ENCODE measurements at regions not wholly inside any gene's neighbourhood (a gene's known extent, or its start where the extent isn't known, plus 50 kb on each side); places are given as distances from the start of the nearest gene placed in this dataset.
A peak's percentile ranks its signal among the peaks of the same experiment; 100 is the strongest.
"Not testable (repeated sequence)": the region's sequence is repeated elsewhere in the genome, so short reads cannot be mapped to it uniquely, and the experiment has no call there.

DNA sequence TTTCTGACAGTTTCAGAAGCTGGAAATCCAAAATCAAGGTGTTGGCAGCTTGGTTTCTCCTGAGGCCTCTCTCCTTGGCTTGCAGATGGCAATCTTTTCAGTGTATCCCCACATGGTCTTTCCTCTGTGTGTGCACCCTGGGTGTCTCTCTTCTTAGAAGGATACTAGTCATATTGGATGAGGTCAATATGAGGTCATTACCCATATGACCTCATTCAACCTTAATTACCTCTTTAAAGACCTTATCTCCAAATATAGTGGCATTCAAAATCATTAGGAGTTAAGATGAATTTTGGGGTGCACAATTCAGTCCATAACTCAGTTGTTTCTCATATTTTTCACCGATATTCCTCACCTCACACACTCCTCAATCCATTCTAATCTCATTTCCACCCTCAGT lies 92.4 kb upstream of the TGM3 start:
- DNase-seq, result no peak

DNA sequence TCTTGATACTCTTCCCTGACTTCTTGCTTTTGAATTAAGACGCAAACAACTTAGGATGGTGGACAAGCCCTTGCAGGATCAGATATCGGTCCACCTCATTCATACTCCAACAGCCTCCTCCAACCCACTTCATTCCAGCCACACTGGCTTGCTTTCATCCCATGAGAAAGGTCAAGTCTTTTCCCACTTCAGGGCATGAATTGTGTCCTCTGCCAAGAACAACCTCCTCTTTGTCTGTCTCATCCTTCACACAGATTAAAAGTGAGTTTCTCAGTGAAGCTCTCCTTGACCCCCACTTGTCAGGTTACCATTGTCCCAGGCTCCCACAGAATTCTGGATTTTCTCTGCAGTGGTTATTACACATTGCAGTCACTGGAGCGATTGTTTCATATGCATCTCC lies 91.8 kb upstream of the TGM3 start:
- no peak for DNase-seq

DNA sequence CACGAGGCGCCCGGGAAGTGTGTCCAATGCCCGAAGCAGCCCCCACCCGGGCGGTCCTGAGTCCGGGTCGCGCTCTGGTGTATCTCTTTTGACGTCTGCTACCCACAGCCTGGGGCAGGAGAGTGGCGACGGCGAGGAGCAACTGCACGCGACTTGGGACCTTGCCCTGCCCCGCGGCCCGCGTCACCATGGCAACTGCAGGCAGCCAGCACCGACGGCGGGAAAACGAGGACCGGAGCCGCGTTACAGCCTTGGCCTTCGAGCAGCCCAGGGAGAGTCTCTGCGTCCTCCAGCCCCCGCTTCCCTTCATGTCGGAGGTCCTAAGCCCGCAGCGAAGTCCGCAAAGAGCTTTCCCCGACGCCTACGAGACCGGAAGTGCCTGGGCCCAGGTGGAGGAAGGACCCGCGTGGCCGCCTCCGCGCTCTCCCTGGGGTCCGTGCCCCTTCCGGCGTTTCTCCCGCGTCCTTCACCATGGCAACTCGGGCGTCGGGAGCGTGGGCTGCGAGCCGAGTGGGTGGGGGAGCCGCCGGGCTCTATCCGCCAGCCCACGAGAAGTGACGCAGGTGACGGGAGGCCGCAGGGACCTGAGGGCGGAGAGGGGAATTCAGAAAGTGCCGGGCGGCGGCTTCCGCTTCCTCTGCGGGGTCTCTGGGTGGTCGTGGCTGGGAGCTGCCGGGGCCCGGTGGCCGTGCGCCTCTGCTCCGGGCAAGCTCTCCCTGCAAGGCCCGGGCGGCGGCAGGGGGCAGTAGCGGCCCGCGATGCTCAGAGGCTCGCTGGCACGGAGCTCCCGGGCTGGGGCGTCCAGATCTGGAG lies 88.6 kb upstream of the TGM3 start:
- peak; percentile 44 for DNase-seq

DNA sequence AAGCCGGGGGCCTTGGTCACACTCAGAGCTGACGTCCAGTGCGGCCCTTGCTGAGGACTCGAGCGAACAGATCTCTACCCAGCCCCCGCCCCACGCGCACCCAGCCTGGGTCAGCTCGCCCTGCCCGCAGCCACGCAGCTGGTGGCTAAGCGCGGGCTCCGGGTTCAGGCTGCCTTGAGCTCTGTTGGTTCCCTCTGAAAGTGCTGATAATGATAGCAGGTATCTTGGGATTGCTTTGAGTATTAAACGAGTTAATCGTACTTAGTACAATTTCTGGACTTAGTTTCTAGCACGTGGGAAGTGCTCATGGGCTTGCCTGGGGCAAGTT lies 88.1 kb upstream of the TGM3 start:
- no peak for DNase-seq

DNA sequence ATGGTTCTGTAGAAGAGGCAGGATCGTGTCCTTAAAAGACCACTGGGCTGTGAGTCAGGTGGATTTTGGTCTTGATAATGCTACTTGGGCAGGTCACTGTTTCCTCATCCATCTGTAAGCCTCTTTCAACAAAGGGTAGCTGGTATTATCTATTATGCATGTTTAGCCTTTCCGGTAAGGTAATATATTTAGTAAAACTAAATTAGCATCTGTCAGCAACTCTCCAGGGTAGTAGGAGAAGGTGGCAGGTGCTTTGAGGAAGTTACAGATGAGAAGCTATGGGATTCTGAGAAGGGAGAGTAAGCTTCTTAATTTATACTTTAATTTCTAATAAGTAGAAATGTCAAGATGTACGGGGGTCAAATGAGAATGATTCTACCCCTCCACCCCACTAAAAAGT lies 86.9 kb upstream of the TGM3 start:
- no peak for DNase-seq

DNA sequence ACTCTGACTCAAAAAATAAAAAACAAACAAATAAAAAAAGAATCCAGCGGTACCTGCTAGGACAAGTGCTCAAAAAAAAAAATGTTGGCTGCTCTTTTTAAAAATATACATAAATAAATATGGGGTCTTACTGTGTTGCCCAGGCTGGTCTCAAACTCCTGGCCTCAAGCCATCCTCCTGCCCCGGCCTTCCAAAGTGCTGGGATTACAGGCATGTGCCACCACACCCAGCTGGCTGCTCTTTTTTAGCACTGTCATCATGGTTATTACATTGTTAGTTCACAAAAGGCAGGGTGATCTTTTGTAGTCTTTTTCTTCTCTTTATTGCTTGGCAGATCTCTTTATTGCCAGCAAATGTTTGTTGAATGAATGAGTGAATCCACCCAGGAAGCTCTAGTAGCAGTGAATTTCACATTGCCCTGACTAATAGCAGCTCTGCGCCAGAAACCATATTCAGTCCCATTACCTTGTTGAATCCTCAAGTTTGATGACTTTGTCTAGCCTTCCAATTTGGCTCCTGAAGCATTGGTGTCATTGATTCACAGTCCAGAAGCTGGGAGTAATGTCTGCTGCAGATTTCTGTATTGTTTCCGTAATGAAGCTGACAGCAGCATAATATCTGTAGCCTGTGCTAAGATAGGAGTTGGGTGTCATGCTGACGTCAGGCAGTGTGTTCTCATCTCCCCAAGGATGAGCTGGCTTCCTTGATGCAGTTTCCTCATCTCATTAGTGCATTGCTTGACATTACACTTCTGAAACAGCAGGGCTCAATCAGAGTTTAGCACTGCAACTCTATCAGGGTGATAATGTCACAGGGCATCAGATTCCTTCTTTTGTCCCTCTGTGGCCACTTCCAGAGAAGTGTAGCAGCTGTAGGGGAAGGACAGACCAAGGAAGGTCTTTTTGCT lies 84.9 kb upstream of the TGM3 start:
- DNase-seq, result no peak

DNA sequence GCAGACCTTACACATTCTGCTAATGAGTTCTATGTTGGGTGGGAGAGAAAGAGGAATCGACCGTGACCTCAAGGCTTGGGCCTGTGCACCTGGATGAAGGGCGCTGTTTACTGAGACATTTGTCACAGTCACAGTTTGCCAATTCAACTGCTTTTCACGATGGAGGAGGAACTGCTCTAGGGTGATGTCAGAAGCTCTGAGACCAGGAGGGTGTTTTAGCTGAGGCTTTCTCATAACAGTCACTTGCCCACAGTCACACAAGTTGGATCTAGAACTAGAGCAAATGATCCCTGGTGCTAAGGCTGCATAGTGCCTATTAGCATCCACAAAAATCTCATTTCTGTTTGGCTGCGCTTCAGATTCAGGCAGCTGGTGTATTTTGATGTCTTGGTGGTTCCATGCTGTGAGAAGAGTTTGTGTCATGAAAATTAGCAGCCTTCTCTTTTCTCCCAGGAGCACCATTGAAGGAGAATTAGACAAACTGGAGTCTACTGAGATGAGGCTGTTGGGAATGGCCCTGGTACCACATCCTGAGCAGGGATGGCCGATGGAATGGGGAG lies 83.3 kb upstream of the TGM3 start:
- DNase-seq, result no peak

DNA sequence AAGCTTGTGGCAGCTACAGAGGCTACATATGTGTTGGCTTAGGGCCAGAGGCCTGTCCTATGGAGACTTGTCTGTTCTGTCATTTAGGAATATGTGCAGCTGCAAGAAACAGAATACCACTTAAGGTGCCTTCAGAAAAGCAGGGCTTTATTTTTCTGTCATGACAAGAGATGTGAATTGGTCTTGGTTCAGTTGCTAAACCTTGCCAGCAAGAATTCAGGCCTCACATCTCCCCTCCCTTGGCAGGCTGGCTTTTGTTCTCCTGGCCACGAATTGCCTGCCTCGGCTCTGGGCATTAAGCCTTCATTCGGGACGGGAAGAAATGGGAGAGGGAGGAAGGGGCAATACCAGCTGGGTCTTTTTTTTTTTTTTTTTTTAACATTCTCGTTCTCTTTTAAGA lies 82.4 kb upstream of the TGM3 start:
- DNase-seq, result no peak

DNA sequence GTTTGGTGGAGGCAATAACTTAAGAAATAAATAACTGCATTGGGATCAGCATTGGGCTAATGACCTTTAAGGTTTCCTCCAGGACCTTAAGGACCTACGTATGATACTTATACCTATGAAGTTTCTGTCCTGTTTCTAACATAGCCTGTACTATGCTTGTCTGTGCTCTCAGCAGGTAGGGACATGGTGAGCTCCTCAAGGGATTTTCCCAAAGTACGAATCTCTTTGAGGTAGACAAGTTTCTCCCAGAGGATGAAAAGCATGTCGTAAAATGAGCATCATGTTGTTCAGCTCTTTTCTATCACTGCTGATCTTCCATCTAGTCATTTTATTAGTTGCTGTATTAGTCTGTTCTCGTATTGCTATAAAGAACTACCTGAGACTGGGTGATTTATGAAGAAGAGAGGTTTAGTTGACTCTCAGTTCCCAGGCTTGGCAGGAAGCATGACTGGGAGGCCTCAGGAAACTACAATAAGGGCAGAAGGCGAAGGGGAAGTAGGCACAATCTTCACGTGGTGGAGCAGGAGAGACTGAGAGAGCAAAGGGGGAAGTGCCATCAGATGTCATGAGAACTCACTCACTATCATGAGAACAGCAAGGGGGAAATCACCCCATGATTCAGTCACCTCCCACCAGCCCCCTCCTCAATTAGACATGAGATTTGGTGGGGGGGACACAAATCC lies 77.8 kb upstream of the TGM3 start:
- peak; percentile 5 for DNase-seq

DNA sequence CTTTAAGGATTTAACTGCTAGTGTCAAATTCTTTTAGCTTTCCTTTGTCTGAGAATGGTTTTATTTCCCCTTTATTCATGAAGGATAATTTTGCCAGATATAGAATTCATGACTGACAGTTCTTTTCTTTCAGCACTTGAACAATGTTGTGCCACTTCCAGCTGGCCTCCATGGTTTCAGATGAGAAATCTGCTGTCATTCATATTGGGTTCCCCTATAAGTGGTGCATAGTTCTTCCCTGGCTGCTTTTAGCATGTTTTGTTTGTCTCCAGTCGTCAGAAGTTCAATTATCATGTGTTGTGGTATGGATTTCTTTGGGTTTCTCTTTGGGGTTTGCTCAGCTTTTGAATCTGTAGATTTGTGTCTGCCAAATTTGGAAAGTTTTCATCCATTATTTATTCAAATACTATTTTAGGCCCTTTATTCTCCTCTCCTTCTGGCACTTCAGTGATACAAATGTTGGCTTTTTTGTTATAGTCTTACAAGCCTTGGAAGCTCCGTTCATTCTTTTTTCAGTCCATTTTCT lies 76.3 kb upstream of the TGM3 start:
- DNase-seq, result no peak

DNA sequence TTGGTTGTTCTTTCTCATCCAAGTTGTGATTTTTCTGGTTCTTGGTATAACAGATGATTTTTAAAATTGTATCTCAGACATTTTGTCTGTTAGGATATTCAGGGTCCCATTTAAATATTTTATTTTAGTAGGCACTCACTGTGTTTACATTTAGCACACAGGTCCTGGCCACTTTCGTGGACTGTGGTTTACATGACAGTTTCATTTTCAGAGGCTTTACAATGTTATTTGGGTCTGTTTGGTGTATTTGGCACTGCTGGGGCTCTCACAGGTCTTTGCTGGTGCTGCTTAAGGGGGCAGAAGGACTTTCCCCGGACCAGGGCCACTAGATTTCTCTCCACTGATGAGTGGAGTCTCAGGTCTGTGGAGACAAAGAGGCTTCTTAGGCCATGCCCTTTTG lies 75.5 kb upstream of the TGM3 start:
- DNase-seq, result no peak

DNA sequence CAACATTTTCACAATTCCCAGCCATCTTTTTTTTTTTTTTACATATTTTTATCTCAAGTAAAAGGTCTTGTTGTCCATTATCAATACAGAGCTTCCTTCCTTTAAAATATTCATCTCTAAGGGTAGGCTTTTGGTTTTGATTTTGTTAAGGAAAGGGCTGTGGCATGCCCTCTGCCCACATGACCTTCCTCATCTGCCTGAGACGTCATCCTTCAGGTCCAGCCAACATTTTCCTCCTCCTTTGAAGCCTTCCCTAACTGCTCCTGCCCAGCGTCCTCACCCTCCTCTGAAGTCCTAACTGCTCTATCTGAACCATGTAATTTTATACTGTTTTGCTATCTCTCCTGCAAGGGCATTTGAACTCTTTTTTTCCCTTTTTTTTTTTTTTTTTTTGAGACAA lies 73.9 kb upstream of the TGM3 start:
- no peak for DNase-seq

DNA sequence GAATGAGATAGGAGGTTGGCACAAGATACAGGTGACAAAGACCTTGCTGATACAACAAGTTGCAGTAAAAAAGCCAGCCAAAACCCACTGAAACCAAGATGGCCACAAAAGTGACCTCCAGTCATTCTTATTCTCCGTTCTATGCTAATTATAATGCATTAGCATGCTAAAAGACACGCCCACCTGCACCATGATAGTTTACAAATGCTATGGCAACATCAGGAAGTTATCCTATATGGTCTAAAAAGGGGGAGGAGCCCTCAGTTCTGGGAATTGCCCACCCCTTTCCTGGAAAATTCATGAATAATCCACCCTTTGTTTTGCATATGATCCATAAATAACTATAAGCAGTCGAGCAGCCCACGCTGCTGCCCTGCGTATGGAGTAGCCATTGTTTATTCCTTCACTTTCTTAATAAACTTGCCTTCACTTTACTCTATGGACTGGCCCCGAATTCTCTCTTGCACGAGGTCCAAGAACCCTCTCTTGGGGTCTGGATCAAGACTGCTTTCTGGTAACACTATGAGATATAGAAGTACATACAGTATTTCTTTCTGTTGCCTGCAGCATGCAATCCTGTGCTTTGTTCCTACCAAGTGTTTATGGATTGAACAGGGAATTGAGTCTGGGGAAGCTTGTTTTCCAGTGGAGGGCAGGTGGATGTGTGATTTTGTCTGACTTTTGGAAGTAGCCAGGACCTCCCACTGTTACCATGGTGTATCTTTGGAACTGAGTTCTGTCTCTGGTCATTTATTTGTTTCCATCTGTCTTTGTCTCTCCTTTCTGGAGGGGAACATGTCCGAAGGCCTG lies 72.0 kb upstream of the TGM3 start:
- DNase-seq, result no peak

DNA sequence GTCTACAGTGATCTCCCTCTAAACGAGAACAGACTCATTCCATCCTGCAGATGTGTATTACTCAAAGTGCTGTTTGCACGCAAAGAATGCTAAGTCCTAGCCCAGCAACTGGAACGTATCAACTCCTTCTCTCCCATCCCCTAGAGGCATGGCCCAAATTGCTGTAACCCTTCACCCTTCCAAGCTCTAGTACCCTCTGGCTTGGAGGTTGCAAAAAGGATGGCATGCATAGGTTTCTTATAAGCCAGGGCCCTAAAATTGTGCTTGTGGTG lies 71.5 kb upstream of the TGM3 start:
- DNase-seq, result no peak

DNA sequence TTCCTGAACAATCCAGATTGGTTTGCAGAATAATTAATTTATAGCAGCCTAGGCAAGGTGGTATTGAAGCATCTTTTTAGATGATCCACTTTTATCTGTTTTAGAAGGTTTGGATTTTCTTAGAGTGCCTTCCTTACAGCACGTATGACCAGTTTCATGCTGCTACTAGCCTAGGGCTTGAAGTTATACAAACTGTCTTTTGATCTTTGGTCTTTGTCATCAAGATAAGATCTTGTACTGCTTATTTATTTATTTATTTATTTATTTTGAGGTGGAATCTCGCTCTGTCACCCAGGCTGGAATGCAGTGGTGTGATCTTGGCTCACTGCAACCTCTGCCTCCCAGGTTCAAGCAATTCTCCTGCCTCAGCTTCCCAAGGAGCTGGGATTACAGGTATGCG lies 68.5 kb upstream of the TGM3 start:
- not testable (repeated sequence) for DNase-seq

DNA sequence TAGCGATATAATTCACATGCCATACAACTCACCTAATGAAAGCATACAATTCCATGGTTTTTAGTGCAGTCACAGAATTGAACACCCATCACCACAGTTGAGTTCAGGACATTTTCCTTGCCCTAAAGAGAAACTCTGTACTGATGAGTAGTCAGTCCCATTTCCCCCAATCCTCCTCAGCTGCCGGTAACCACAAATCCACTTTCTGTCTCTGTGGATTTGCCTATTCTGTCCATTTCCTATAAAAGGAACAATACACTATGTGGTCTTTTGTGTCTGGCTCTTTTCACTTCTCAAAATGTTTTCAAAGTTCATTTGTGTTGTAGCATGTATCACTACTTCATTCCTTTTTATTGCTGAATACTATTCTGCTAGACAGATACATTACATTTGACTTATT lies 67.9 kb upstream of the TGM3 start:
- no peak for DNase-seq

DNA sequence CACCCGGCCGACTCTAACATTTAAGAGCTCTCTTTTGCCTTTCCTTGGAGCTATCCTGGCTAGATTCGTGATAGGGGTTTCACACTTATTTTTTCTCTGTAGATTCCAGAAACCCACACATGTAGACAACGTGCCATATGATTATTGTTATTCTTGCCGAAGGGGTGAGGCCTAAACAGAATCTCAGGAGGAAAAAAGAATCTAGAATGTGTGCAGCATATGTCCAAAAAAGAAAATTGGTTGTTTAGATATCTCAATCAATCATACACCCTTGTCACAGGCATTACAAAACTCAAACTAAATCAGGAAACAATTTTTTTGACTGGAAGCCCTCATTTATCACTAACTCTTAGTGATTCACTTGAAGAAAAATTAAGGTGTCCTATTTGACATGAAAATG lies 66.9 kb upstream of the TGM3 start:
- no peak for DNase-seq

DNA sequence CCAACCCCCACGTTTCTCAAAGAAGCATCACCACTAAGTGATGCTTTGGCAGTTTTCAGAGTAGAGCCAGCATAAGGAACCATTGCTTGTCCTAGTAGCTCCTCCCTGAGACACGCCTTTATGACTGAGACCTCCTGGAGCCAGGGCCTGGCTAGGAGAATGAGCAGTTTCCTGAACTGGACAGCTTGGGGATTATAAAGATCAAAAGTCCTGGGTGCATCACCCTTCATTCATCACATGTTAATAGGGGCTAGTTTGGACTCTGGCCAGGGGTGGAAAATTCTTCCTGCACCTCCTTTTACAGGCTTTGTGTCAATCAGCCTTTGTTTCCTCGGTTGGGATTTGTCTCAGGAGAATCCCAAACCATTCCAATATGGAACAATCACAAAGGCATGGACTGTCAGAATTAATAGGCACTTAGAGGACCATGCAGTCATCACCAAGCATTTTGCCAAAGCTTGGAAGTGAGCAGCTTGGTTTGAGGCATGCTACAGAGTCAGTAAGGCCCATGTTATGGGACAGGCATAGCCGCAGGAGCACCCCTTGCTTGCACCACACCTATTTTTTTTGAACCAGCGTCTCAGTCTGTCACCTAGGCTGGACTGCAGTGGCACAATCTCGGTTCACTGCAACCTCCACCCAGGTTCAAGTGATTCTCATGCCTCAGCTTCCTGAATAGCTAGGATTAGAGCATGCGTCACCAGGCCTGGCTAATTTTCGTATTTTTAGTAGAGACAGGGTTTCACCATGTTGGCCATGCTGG lies 64.9 kb upstream of the TGM3 start:
- DNase-seq, result no peak

DNA sequence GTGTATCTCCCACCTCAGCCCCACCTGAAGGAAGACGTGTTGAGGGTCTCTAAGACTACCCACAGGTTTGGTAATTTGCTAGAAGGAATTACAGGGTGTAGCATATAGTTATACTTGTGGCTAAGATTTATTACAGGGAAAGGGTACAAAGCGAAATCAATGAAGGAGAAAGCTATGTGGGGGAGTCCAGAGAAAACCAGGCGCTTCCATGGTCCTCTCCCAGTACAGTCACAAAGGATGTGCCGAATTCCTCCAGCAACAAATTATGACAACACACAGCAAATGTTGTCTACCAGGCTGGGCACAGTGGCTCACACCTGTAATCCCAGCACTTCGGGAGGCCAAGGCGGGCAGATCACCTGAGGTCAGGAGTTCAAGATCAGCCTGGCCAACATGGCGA lies 64.1 kb upstream of the TGM3 start:
- DNase-seq, result no peak

DNA sequence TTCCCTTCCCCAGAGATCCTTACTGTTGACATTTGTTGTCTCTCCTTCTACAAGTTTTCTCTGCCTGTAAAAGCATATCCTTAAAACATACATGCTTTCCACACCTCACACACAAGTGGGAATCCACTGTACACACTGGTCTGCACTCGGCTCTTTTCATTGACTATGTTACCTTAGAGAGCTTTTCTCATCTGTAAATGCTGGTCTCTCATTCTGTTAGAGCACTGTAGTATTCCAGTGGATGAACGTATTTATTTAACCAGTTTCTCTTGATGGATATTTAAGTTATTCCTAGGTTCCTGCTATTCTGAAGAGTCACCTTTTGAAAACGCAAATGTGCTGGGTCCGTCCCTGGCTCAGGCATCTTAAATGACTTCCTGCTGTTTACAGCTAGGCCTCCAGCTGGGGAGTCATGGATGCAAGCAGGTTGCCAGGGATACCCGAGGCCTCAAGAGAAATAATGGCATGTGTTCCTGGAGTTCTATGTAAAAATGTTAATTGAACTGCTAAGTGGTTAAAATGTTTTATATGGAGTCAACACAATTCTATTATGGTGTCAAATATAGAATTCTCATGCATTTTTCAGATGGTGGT lies 61.1 kb upstream of the TGM3 start:
- DNase-seq, result no peak

DNA sequence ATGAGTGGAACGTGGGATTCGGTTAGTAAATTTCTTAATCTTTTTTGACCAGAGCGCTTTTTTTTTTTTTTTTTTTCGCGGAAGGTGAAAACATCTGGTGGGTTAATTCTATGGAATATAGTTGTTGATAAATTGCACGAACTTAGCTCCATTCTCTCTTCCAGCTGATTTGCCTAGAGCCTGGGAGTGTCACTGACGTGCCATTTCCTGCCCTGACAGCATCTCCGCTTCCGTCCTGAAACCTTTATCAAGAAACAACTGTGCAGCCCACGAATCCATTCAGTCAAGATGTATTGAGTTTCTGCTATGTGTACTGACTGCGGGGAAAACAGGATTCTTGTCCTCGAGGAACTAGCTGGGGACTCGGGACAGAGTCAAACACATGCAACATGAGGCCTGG lies 59.5 kb upstream of the TGM3 start:
- no peak for DNase-seq

DNA sequence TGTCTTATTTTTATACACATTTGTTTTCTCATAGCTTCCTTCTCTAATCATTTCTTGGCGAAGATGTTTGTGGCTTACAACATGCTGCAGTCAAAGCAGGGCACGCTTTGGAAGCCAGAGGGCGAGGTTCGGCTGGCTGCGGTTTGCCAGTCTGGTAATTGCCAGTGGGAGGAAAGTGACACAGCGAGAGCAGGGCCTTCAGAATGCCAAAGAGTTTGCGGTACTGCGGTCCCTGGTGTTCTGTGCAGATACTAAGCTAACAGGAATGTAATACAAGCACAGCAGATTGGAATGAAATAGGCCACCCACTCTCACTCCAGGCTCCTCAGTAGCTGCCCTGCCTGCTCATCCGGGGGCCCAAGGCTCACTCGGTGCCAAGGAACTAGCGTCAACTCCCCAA lies 58.7 kb upstream of the TGM3 start:
- no peak for DNase-seq
